ENCODE measurements at regions not wholly inside any gene's neighbourhood (a gene's known extent, or its start where the extent isn't known, plus 50 kb on each side); places are given as distances from the start of the nearest gene placed in this dataset.
"Not testable (repeated sequence)": the region's sequence is repeated elsewhere in the genome, so short reads cannot be mapped to it uniquely, and the experiment has no call there.

DNA sequence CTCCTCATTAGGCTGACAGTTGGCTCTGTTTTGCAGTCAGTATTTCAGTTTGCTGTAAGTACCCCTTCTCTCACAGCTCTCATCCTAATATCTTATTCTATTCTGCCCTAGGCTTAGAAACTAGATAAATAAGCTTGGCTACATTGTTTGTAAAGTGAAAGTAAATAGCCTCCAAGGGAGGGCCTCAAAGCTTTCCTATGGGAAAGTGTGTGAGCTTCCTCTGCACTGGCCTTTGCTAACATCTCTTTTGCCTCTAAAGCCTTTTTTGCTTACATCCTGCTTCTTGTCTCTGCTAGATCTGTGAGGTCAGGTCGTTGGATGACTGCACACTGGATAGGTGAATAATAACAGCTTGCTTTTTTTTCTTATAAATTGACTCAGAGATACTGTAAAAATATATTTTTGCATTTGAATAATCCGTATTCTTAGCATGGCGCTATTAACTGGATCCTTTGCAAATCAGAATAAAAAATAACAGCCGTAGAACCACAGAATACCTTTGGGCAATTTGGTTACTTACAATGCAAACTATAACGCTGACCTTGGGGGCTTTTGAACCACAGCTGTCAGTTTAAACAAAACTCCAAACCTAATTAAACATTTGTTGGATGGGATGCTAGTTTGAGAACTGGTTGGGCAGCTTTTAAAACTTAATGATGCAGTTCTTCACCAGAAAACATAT, 55.1 kb downstream of the TTC6 start:
- no peak for DNase-seq (ENCODE audit: low read depth, low spot score)

GRCh38 chr14:37652042-37652441, 56.6 kb downstream of the TTC6 start:
- no peak for DNase-seq (ENCODE audit: low read depth, low spot score)

DNA sequence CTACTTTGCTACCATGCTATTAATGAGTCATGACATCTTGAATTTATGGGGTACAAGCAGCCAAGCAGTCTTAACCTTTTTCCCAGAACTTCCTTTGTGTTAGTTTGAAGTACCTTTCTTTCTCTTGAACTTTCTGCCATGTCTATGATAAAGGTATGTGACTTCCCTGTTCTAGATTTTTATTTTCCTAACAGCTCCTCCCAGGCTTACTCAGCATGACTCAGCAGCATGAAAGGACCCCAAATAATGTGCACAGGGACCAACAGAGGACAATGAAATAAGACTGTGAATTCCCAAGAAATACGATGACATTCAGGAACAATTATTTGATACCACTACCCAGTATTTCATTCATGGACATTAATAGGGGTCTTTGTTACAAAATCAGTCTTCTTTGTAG, 60.0 kb downstream of the TTC6 start:
- DNase-seq (ENCODE audit: low read depth, low spot score) = no peak

DNA sequence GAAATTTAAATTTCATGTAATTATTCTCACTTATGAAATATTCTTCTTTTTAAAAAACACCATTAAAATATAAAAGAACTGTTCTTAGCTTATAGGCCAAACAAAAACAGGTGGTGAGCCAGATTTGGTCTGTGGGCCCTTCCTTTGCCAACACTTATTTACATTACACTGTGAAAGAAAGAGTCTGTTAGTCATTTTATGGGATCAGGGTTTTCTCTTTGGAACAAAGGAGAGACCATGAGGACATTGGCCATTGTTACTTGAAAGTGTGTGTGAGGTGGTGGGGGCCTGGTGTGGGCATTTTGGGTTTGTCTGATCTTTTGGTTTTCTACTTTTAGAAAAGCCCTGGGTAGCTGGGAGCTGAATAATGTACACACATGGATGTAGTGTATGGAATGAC, 62.7 kb downstream of the TTC6 start:
- no peak for DNase-seq (ENCODE audit: low read depth, low spot score)

DNA sequence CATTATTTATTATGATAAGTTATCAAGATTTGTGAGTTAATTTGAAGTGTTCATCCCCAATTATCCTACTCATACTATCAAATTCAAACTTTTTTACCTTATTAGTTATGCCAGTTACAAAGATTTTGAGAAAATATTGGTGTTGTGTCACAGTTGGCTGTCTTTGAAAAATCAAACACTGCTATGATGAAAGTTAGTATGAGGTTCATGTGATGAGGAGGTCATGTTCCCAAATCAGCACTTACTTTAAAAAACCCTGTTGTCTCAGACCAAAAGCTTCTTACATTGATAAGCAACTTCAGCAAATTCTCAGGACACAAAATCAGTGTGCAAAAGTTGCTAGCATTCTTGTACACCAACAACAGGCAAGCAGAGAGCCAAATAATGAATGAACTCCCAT, 68.1 kb downstream of the TTC6 start:
- no peak for DNase-seq (ENCODE audit: low read depth, low spot score)

GRCh38 chr14:37665479-37665878, 70.0 kb downstream of the TTC6 start:
- DNase-seq (ENCODE audit: low read depth, low spot score) = no peak

- no peak for DNase-seq (ENCODE audit: low read depth, low spot score)
These were observed 70.5 kb downstream of the TTC6 start for GRCh38 chr14:37665951-37666350.

GRCh38 chr14:37668646-37669045, 73.2 kb downstream of the TTC6 start:
- no peak for DNase-seq (ENCODE audit: low read depth, low spot score)

DNA sequence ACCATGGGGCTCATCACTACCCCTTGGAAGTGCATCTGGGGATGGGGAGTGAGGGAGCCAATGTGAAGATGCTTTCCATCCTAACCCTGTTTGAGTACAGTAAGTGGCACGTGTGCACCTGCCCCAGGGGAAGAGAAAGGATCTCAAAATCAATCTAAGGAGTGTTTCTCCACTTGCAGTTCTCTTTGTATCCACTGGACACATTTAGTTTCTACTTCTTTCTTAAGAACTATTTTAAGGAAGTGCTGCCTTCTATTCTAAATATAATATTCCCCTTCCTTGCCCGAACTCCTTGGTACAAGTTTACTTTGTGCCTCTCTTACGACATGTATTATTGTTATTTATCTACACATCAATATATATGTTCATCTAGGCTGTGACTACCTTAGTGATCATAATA, 73.8 kb downstream of the TTC6 start:
- no peak for DNase-seq (ENCODE audit: low read depth, low spot score)

DNA sequence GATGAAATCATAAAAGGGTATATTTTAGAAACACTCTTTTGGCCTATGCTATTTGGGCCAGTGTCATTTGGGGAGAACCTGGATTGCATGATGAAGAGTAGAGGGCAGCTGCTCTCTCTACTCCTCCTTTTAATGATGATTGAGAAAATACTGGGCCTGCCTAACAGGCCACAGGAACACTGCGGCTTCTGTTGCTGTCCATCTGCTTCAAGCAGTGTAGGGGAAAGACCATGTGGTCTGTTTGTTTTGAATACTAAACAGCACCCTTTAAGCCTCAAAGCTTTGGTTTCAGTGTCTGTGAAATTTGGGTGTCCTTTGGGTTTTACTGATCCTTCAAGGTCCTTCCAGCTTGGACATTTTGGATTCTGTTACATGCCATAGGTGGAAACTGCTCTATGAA, 78.0 kb downstream of the TTC6 start:
- no peak for DNase-seq (ENCODE audit: low read depth, low spot score)

GRCh38 chr14:37678916-37679315, 83.5 kb downstream of the TTC6 start:
- DNase-seq (ENCODE audit: low read depth, low spot score) = no peak

- no peak for DNase-seq (ENCODE audit: low read depth, low spot score)
These were observed 86.1 kb downstream of the TTC6 start for GRCh38 chr14:37681486-37681885.

- not testable (repeated sequence) for DNase-seq (ENCODE audit: low read depth, low spot score)
These were observed 97.3 kb downstream of the TTC6 start for GRCh38 chr14:37692680-37693079.

DNA sequence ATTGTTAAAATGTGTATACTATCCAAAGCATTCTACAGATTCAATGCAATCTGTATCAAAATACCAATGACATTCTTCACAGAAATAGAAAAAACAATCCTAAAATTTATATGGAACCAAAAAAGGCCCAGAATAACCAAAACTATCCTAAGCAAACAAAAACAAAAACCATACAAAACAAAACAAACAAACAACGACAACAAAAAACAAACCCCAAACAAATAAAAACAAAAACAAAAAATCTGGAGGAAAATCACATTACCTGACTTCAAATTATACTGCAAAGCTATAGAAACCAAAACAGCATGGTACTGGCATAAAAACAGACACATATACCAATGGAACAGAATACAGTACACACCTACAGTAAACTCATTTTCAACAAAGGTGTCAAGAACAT, 98.0 kb downstream of the TTC6 start:
- DNase-seq (ENCODE audit: low read depth, low spot score) = not testable (repeated sequence)

DNA sequence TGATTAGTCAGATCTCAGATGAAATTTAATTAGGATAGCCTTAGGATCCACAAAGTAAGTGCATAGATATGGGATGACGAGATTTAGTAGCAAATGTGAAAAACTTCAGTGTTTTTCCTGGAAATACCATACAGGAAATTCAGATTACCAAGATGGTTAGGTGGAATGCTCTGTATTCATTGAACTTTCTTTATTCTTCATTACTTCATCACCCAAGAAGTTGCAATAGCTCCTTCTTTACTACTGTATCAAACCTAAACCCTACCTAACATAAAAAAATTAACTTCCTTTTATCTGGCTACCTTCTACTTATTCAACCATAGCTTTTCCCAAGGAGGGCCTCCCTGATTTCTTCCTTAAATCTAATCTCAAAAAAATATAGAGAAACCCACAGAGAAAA, 100.4 kb downstream of the TTC6 start:
- no peak for DNase-seq (ENCODE audit: low read depth, low spot score)

- DNase-seq (ENCODE audit: low read depth, low spot score) = no peak
These were observed 102.2 kb downstream of the TTC6 start for GRCh38 chr14:37697489-37698121.

DNA sequence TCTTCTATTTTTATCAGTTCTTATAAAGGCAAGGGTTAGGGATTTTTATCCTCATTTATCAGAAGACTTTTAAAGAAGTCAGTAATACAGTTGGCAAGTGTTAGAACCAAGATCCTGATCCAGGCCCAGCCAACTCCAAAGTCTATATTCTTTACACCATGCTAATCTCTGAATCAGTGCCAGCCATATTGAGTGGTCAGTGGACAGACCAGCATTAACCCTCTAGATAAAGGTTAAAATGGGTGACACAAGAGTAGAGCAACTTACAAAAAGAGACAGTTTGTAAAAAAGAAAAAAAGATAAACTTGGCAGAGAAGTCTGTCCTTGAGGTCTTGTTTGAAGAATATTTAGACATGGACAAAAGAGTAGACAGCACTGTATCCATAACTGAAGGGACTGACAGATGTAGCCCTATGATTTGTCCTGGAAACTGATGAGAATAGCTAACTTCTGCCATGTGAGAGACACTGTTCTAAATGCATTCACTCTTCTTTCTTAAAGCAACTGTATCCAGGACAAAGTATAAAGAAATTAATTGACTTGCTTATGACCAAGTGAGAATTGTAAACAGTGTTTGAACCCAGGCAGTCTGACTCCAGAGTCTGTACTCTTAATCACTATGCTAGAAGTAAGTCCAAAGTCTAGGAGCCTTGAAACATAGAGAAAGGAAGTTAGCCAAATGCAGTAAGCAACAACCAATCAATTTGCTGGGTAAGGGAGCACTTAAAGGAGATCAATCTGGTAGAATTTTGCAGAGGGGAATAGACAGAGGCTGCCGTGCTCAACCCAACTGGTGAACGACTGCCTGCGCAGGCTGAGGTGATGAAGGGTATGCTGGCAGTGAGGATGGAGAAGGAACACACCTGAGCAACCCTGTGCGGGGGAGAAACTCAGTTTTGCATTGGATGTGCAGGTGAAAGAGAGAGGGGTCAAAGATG, 103.7 kb downstream of the TTC6 start:
- no peak for DNase-seq (ENCODE audit: low read depth, low spot score)

DNA sequence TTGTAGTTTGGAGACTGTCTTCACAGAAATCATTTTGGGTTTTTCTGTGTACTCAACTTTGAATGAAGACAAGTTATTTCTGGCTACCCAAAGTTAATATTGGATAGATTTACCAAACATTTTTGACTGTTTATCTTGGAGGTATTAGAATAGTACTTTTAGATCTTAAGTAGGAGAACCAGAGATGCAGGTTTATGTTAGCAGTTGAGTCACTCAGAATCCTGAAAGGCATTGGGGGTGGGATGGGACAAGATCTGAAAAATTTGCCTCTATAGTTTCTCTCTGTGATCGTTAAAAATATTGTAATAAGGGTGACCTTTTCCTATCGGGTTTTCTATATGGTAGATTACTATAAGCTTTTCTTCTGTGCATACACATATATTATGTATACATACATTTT, 112.3 kb downstream of the TTC6 start:
- no peak for DNase-seq (ENCODE audit: low read depth, low spot score)

DNA sequence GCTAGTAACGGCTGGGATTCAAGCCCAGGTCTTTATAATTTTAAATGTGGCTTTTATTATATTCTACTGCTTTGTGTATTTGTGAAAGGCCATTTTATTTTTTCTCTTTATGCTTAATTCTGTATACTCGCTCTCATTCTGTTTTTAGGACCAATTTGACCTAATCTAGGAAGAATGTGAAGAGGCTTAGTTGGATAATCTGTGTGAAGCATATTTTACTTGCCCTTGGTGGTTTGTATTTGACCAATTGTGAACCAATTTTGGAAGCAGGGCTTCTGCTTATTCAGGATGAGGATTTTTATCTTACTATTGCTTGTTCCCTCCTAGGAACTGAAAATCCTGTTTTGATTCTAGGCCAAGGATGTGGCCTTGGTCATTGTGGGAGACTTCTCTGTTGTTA, 113.1 kb downstream of the TTC6 start:
- no peak for DNase-seq (ENCODE audit: low read depth, low spot score)

- no peak for DNase-seq (ENCODE audit: low read depth, low spot score)
These were observed 114.2 kb downstream of the TTC6 start for GRCh38 chr14:37709419-37710195.

DNA sequence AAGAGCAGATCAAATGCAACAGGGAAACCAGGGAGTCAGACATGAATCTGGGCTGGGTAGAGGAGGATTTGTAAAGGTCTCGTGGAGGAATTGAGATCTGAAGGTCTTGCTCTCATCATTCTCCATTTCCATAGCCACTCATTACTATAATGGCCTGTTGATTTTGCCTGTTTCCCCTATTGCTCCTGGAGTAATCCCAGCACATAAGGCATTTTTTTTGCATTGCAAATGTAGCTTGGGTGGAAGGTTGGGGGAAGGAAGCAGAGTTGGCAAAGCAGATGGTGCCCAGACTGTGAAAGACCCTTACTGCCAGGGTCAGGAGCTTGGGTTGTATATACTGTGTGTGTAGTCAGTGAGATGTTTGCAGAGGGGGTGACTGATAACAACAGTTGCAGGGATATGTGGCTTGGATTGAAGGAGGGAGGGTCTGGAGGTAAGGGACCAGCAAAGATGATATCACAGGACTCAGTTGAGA, 116.0 kb downstream of the TTC6 start:
- no peak for DNase-seq (ENCODE audit: low read depth, low spot score)

All from pulmonary artery endothelial cell (primary cell).